ENCODE measurements at regions not wholly inside any gene's neighbourhood (a gene's known extent, or its start where the extent isn't known, plus 50 kb on each side); places are given as distances from the start of the nearest gene placed in this dataset.

DNA sequence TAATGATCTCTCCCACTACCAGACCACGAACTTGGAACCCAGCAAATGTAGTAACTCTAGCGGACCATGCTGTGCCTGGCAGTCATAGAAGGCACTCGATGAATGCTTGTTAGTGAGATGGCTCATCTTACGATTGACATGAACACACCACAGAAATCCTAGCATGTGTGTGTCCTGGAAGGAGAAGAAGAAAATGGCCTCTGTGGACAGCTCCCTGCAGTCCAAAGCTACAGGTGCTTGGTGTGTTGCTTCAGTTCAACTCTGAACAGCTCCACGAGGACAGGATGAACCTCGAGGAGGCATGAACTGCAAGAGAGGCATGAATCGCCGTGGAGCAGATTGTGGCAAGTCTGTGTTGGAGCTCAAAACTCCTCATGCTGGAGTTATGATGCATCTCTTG is 93.5 kb downstream of the KLF6 start:
- ChIA-PET CTCF (no interaction called here), POLR2A (no interaction called here)
- no peaks in the 10 kb centered on the region for H3K9me3 ChIP-seq (replicated peaks; ENCODE audit: control insufficient read depth, insufficient read depth, low read length)
- intact Hi-C loops (cut with micrococcal nuclease) (no loop called here), dilution Hi-C loops (cut with MboI; ENCODE audit: extremely low pct_ligation_motif_present, low sequenced_read_pairs) (no loop called here)
- no peaks in the 10 kb centered on the region for H3K36me3 ChIP-seq (ENCODE audit: control insufficient read depth in 2 of 2, extremely low read depth in 1 of 2, insufficient read depth in 2 of 2, low read length in 2 of 2)
- no peaks in the 10 kb centered on the region for H3K9me1 ChIP-seq (replicated peaks; ENCODE audit: control insufficient read depth, extremely low read depth, insufficient read depth, low read length)
- TF ChIP-seq POLR2A (IDR thresholded peaks at IDR 0.05; ENCODE audit: low read depth, low read length): no peak
- no peak for TF ChIP-seq FOS (IDR thresholded peaks at IDR 0.05; ENCODE audit: borderline replicate concordance, insufficient read depth, low read length)
- BruUV-seq (replicated peaks): no TSS peak
- no peak overlapping the region for H3K4me3 ChIP-seq (replicated peaks in 1 of 3; ENCODE audit: insufficient read depth in 1 of 3, low read depth in 1 of 3, low read length in 3 of 3)
- no peaks in the 10 kb centered on the region for H3K79me2 ChIP-seq (ENCODE audit: control insufficient read depth, insufficient read depth, low read length)
- H3K27me3 ChIP-seq (ENCODE audit: control insufficient read depth in 2 of 2, insufficient read depth in 2 of 2, low read length in 2 of 2): peaks cover 0 to 5% of the 10 kb centered on the region in 2 experiments
- DNase-seq (ENCODE audit: low read depth, low spot score): no peak
- H3K4me2 ChIP-seq (ENCODE audit: insufficient read depth, low read length): no peak overlapping the region
- H3K9ac ChIP-seq (replicated peaks; ENCODE audit: extremely low read depth, insufficient read depth, low read length): no peak overlapping the region
- no peak overlapping the region for H2AFZ ChIP-seq (ENCODE audit: low read depth, low read length)
- no peaks in the 10 kb centered on the region for H3K4me1 ChIP-seq (ENCODE audit: control insufficient read depth, extremely low read depth, insufficient read depth, low read length)
- no peaks in the 10 kb centered on the region for H4K20me1 ChIP-seq (replicated peaks; ENCODE audit: control insufficient read depth, extremely low read depth, insufficient read depth, low read length)
- H3K27ac ChIP-seq (ENCODE audit: insufficient read depth, low read depth, low read length): no peak overlapping the region
- no peak for FAIRE-seq

- CTCF ChIA-PET: no interaction called here
- FAIRE-seq (no peak), DNase-seq (ENCODE audit: low read depth, low spot score) (no peak)
- Histone ChIP-seq H3K4me2 (ENCODE audit: insufficient read depth, low read length) (no peak overlapping the region), H3K4me3 (replicated peaks in 1 of 3; ENCODE audit: insufficient read depth in 1 of 3, low read depth in 1 of 3, low read length in 3 of 3) (no peak overlapping the region), H3K4me1 (ENCODE audit: control insufficient read depth, extremely low read depth, insufficient read depth, low read length) (no peaks in the 10 kb centered on the region), H4K20me1 (replicated peaks; ENCODE audit: control insufficient read depth, extremely low read depth, insufficient read depth, low read length) (no peaks in the 10 kb centered on the region), H3K9me1 (replicated peaks; ENCODE audit: control insufficient read depth, extremely low read depth, insufficient read depth, low read length) (no peaks in the 10 kb centered on the region), H3K36me3 (ENCODE audit: control insufficient read depth in 2 of 2, extremely low read depth in 1 of 2, insufficient read depth in 2 of 2, low read length in 2 of 2) (no peaks in the 10 kb centered on the region), H3K27me3 (ENCODE audit: control insufficient read depth in 2 of 2, insufficient read depth in 2 of 2, low read length in 2 of 2) (peaks cover 0 to 7% of the 10 kb centered on the region in 2 experiments), H3K79me2 (ENCODE audit: control insufficient read depth, insufficient read depth, low read length) (no peaks in the 10 kb centered on the region), H3K9ac (replicated peaks; ENCODE audit: extremely low read depth, insufficient read depth, low read length) (no peak overlapping the region), H3K27ac (ENCODE audit: insufficient read depth, low read depth, low read length) (no peak overlapping the region), H3K9me3 (replicated peaks; ENCODE audit: control insufficient read depth, insufficient read depth, low read length) (no peaks in the 10 kb centered on the region), H2AFZ (ENCODE audit: low read depth, low read length) (no peak overlapping the region)
- TF ChIP-seq EZH2 (IDR thresholded peaks at IDR 0.05; ENCODE audit: borderline replicate concordance, low read depth, low read length, severe bottlenecking): no peak
- TF ChIP-seq MAX (IDR thresholded peaks at IDR 0.05; ENCODE audit: insufficient read depth, insufficient read length): no peak
- no peak for TF ChIP-seq MYC (IDR thresholded peaks at IDR 0.05; ENCODE audit: low read depth, low read length)
- TF ChIP-seq POLR2AphosphoS5 (IDR thresholded peaks at IDR 0.05; ENCODE audit: insufficient read depth, low read depth, low read length): no peak
- TF ChIP-seq GATA2 (IDR thresholded peaks at IDR 0.05; ENCODE audit: insufficient read depth, insufficient read length, low read depth, low read length): no peak
- TF ChIP-seq JUN (IDR thresholded peaks at IDR 0.05; ENCODE audit: borderline replicate concordance, insufficient read depth, insufficient read length, low read depth): no peak
- TF ChIP-seq FOS (IDR thresholded peaks at IDR 0.05; ENCODE audit: borderline replicate concordance, insufficient read depth, low read length): no peak
- TF ChIP-seq, protein P1, sequence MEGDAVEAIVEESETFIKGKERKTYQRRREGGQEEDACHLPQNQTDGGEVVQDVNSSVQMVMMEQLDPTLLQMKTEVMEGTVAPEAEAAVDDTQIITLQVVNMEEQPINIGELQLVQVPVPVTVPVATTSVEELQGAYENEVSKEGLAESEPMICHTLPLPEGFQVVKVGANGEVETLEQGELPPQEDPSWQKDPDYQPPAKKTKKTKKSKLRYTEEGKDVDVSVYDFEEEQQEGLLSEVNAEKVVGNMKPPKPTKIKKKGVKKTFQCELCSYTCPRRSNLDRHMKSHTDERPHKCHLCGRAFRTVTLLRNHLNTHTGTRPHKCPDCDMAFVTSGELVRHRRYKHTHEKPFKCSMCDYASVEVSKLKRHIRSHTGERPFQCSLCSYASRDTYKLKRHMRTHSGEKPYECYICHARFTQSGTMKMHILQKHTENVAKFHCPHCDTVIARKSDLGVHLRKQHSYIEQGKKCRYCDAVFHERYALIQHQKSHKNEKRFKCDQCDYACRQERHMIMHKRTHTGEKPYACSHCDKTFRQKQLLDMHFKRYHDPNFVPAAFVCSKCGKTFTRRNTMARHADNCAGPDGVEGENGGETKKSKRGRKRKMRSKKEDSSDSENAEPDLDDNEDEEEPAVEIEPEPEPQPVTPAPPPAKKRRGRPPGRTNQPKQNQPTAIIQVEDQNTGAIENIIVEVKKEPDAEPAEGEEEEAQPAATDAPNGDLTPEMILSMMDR (IDR thresholded peaks at IDR 0.05; ENCODE audit: extremely low read depth in 1 of 2, insufficient read depth in 1 of 2, low read depth in 1 of 2, low read length in 2 of 2): no peak
- TF ChIP-seq POLR2A (IDR thresholded peaks at IDR 0.05; ENCODE audit: low read depth, low read length): no peak
- intact Hi-C loops (cut with micrococcal nuclease) (no loop called here), dilution Hi-C loops (cut with MboI; ENCODE audit: extremely low pct_ligation_motif_present, low sequenced_read_pairs) (no loop called here)
- POLR2A ChIA-PET: no interaction called here
- BruUV-seq (replicated peaks): no TSS peak
These were observed 95.0 kb downstream of the KLF6 start for GRCh38 chr10:3689871-3690510.
